ENCODE measurements at regions not wholly inside any gene's neighbourhood (a gene's known extent, or its start where the extent isn't known, plus 50 kb on each side); places are given as distances from the start of the nearest gene placed in this dataset.

- H3K4me2 ChIP-seq (ENCODE audit: low read depth, low read length, poor library complexity, severe bottlenecking), result no peak overlapping the region
- no peaks in the 10 kb centered on the region for H3K79me2 ChIP-seq (ENCODE audit: insufficient read depth, low read length)
- no peak overlapping the region for H2AFZ ChIP-seq (ENCODE audit: low read depth, low read length, severe bottlenecking)
- no peak overlapping the region for H3K27ac ChIP-seq (ENCODE audit: low read depth, low read length)
- no peaks in the 10 kb centered on the region for H3F3A ChIP-seq (ENCODE audit: insufficient read depth)
- TF ChIP-seq CTCF (IDR thresholded peaks at IDR 0.05; ENCODE audit: insufficient read depth, low read length, poor library complexity, severe bottlenecking) (no peak), EZH2phosphoT487 (conservative IDR thresholded peaks at IDR 0.05; ENCODE audit: low read length) (no peak)
- H3K27me3 ChIP-seq (ENCODE audit: low read length), result no peaks in the 10 kb centered on the region
- H3K9me2 ChIP-seq (replicated peaks; ENCODE audit: insufficient read depth, low read length), result no peaks in the 10 kb centered on the region
- no peaks in the 10 kb centered on the region for H3K36me3 ChIP-seq (ENCODE audit: low read length)
- H4K20me1 ChIP-seq (ENCODE audit: low read depth, low read length), result no peaks in the 10 kb centered on the region
- H3K9ac ChIP-seq (ENCODE audit: low read length), result no peak overlapping the region
- no peak overlapping the region for H3K4me3 ChIP-seq (ENCODE audit: insufficient read depth, low read length, poor library complexity, severe bottlenecking)
- H3K9me3 ChIP-seq (ENCODE audit: insufficient read depth, low read length), result no peaks in the 10 kb centered on the region
These were observed 78.2 kb downstream of the THNSL2 start for GRCh38 chr2:88248280-88248828.

- H3K4me2 ChIP-seq (ENCODE audit: low read depth, low read length, poor library complexity, severe bottlenecking), result no peak overlapping the region
- H4K20me1 ChIP-seq (ENCODE audit: low read depth, low read length), result no peaks in the 10 kb centered on the region
- H3K27ac ChIP-seq (ENCODE audit: low read depth, low read length), result no peak overlapping the region
- no peaks in the 10 kb centered on the region for H3K27me3 ChIP-seq (ENCODE audit: low read length)
- H3K36me3 ChIP-seq (ENCODE audit: low read length), result no peaks in the 10 kb centered on the region
- TF ChIP-seq CTCF (IDR thresholded peaks at IDR 0.05; ENCODE audit: insufficient read depth, low read length, poor library complexity, severe bottlenecking) (no peak), EZH2phosphoT487 (conservative IDR thresholded peaks at IDR 0.05; ENCODE audit: low read length) (no peak)
- H3K4me3 ChIP-seq (ENCODE audit: insufficient read depth, low read length, poor library complexity, severe bottlenecking), result no peak overlapping the region
- H2AFZ ChIP-seq (ENCODE audit: low read depth, low read length, severe bottlenecking), result no peak overlapping the region
- no peaks in the 10 kb centered on the region for H3K79me2 ChIP-seq (ENCODE audit: insufficient read depth, low read length)
- no peaks in the 10 kb centered on the region for H3K9me3 ChIP-seq (ENCODE audit: insufficient read depth, low read length)
- no peaks in the 10 kb centered on the region for H3F3A ChIP-seq (ENCODE audit: insufficient read depth)
- H3K9me2 ChIP-seq (replicated peaks; ENCODE audit: insufficient read depth, low read length), result no peaks in the 10 kb centered on the region
- H3K9ac ChIP-seq (ENCODE audit: low read length), result no peak overlapping the region
These were observed 77.4 kb downstream of the THNSL2 start for GRCh38 chr2:88247531-88247930.

GRCh38 chr2:88245109-88245508 lies 75.0 kb downstream of the THNSL2 start:
- Histone ChIP-seq H3K9ac (ENCODE audit: low read length) (no peak overlapping the region), H3K27ac (ENCODE audit: low read depth, low read length) (no peak overlapping the region), H3K9me2 (replicated peaks; ENCODE audit: insufficient read depth, low read length) (no peaks in the 10 kb centered on the region), H3K4me2 (ENCODE audit: low read depth, low read length, poor library complexity, severe bottlenecking) (no peak overlapping the region), H3K36me3 (ENCODE audit: low read length) (no peaks in the 10 kb centered on the region), H3K4me3 (ENCODE audit: insufficient read depth, low read length, poor library complexity, severe bottlenecking) (no peak overlapping the region), H3K27me3 (ENCODE audit: low read length) (no peaks in the 10 kb centered on the region), H4K20me1 (ENCODE audit: low read depth, low read length) (no peaks in the 10 kb centered on the region), H3K9me3 (ENCODE audit: insufficient read depth, low read length) (no peaks in the 10 kb centered on the region), H3F3A (ENCODE audit: insufficient read depth) (no peaks in the 10 kb centered on the region), H2AFZ (ENCODE audit: low read depth, low read length, severe bottlenecking) (no peak overlapping the region), H3K79me2 (ENCODE audit: insufficient read depth, low read length) (no peaks in the 10 kb centered on the region)
- TF ChIP-seq EZH2phosphoT487 (conservative IDR thresholded peaks at IDR 0.05; ENCODE audit: low read length) (no peak), CTCF (IDR thresholded peaks at IDR 0.05; ENCODE audit: insufficient read depth, low read length, poor library complexity, severe bottlenecking) (no peak)

Measured in SU-DHL-6 (cell line).